ENCODE measurements at regions not wholly inside any gene's neighbourhood (a gene's known extent, or its start where the extent isn't known, plus 50 kb on each side); places are given as distances from the start of the nearest gene placed in this dataset.

DNA sequence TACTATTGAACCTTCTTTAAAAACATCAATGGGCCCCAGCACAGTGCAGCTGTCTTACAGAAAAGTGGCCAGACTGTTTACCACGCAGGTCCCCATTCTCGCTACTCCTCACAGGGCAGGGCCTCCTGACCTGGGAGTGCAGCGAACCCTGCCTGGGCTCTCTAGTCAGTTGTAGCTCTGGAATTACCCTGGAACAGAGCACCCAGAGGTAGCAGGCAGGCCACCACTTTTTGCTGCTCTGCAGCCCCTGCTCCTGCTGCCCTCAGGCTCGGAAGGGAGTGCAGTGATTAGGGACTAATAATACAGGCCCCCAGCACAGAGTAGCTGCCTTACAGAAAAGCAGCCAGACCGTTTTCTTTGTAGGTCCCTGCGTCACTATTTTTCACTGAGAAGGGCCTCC is 1563.0 kb downstream of the SUCLG1 start:
- BruUV-seq (replicated peaks) = no TSS peak
- in situ Hi-C loops (cut with MboI) = no loop called here
- ChIA-PET SMC1A (ENCODE audit: uncharacterized antibody, unreplicated experiment) (no interaction called here), POLR2A (no interaction called here), CTCF (no interaction called here), RAD21 (ENCODE audit: unreplicated experiment) (no interaction called here)
- DNase-seq (ENCODE audit: low read depth, low spot score) (no peak), FAIRE-seq (no peak), ATAC-seq (no peak; the same call in 2 of the 3 replicates)
- TF ChIP-seq IKZF1 (conservative IDR thresholded peaks at IDR 0.05) (no peak), ZBED1 (IDR thresholded peaks at IDR 0.05; ENCODE audit: borderline replicate concordance) (no peak), EED (IDR thresholded peaks at IDR 0.05; ENCODE audit: low read depth) (no peak), TCF7 (IDR thresholded peaks at IDR 0.05; ENCODE audit: borderline replicate concordance) (no peak), MTA3 (IDR thresholded peaks at IDR 0.05; ENCODE audit: borderline replicate concordance, low read length) (no peak), POU2F2 (IDR thresholded peaks at IDR 0.05; ENCODE audit: borderline replicate concordance, low read depth, low read length) (no peak), ZZZ3 (IDR thresholded peaks at IDR 0.05; ENCODE audit: control insufficient read depth, insufficient read length, low read depth) (no peak), DPF2 (IDR thresholded peaks at IDR 0.05) (no peak), MEF2B (IDR thresholded peaks at IDR 0.05; ENCODE audit: partially characterized antibody, poor library complexity, severe bottlenecking) (no peak)
- TF ChIP-seq, protein P1, sequence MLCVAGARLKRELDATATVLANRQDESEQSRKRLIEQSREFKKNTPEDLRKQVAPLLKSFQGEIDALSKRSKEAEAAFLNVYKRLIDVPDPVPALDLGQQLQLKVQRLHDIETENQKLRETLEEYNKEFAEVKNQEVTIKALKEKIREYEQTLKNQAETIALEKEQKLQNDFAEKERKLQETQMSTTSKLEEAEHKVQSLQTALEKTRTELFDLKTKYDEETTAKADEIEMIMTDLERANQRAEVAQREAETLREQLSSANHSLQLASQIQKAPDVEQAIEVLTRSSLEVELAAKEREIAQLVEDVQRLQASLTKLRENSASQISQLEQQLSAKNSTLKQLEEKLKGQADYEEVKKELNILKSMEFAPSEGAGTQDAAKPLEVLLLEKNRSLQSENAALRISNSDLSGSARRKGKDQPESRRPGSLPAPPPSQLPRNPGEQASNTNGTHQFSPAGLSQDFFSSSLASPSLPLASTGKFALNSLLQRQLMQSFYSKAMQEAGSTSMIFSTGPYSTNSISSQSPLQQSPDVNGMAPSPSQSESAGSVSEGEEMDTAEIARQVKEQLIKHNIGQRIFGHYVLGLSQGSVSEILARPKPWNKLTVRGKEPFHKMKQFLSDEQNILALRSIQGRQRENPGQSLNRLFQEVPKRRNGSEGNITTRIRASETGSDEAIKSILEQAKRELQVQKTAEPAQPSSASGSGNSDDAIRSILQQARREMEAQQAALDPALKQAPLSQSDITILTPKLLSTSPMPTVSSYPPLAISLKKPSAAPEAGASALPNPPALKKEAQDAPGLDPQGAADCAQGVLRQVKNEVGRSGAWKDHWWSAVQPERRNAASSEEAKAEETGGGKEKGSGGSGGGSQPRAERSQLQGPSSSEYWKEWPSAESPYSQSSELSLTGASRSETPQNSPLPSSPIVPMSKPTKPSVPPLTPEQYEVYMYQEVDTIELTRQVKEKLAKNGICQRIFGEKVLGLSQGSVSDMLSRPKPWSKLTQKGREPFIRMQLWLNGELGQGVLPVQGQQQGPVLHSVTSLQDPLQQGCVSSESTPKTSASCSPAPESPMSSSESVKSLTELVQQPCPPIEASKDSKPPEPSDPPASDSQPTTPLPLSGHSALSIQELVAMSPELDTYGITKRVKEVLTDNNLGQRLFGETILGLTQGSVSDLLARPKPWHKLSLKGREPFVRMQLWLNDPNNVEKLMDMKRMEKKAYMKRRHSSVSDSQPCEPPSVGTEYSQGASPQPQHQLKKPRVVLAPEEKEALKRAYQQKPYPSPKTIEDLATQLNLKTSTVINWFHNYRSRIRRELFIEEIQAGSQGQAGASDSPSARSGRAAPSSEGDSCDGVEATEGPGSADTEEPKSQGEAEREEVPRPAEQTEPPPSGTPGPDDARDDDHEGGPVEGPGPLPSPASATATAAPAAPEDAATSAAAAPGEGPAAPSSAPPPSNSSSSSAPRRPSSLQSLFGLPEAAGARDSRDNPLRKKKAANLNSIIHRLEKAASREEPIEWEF (IDR thresholded peaks at IDR 0.05; ENCODE audit: insufficient replicate concordance, low read depth, low read length) = no peak
- Histone ChIP-seq H3K27me3 (replicated peaks in 1 of 2; ENCODE audit: control insufficient read depth in 2 of 2, insufficient read depth in 2 of 2, low read length in 1 of 2) (no peaks in the 10 kb centered on the region), H3K4me3 (no peak overlapping the region), H4K20me1 (ENCODE audit: control insufficient read depth, insufficient read depth) (no peaks in the 10 kb centered on the region), H3K4me2 (ENCODE audit: control insufficient read depth, insufficient read depth) (no peak overlapping the region), H3K36me3 (ENCODE audit: control insufficient read depth in 2 of 2, insufficient read depth in 2 of 2, low read length in 1 of 2) (no peaks in the 10 kb centered on the region), H3K27ac (ENCODE audit: control insufficient read depth, insufficient read depth) (no peak overlapping the region), H3K4me1 (ENCODE audit: control insufficient read depth, insufficient read depth, low read length) (no peaks in the 10 kb centered on the region), H3K9me3 (replicated peaks; ENCODE audit: control insufficient read depth, insufficient read depth, low read length) (no peaks in the 10 kb centered on the region), H3K79me2 (ENCODE audit: control insufficient read depth, insufficient read depth, low read length) (no peaks in the 10 kb centered on the region), H2AFZ (ENCODE audit: control insufficient read depth, low read depth, low read length) (no peak overlapping the region), H3K9ac (ENCODE audit: control insufficient read depth, insufficient read depth, low read length) (no peak overlapping the region)
- intact Hi-C loops (cut with micrococcal nuclease; ENCODE audit: unreplicated experiment) = no loop called here
- 5% methylated on average over 6 of the region's 6 CpGs for WGBS (ENCODE audit: insufficient coverage, insufficient replicate concordance, low lambda C conversion rate, missing lambda C conversion rate)
